GM06990 (cell line): ENCODE measurements at regions not wholly inside any gene's neighbourhood (a gene's known extent, or its start where the extent isn't known, plus 50 kb on each side); places are given as distances from the start of the nearest gene placed in this dataset.

Experiments used
- DNase-seq: peaks from one replicate; pipeline ENCODE4 v3.0.0-alpha.2; 2011; ENCODE audit not compliant: insufficient read length; ENCODE audit errors: extremely low read depth
- H3K27me3 ChIP-seq: replicated peaks from 2 replicates; pipeline ENCODE4 v1.6.0; 2011; ENCODE audit warnings: low read length; ENCODE audit not compliant: control insufficient read depth, insufficient read depth
- H3K36me3 ChIP-seq: 2 replicates; pipeline ENCODE4 v1.5.1; 2011; ENCODE audit warnings: low read length; ENCODE audit not compliant: control insufficient read depth, insufficient read depth
- H3K4me3 ChIP-seq: replicated peaks from 2 replicates; pipeline ENCODE4 v1.5.1; 2011; ENCODE audit warnings: low read depth, mild to moderate bottlenecking, control low read depth, low read length
- CTCF ChIP-seq: IDR thresholded peaks from 2 replicates; pipeline ENCODE4 v1.5.1; 2011; ENCODE audit warnings: low read length, control low read depth, mild to moderate bottlenecking, inconsistent platforms; ENCODE audit not compliant: insufficient read depth, poor library complexity, severe bottlenecking

- TF ChIP-seq CTCF = no peak
- DNase-seq = no peak
- H3K36me3 ChIP-seq = no peaks in the 10 kb centered on the region
- no peaks in the 10 kb centered on the region; the same call in 1 of the 2 replicates for H3K27me3 ChIP-seq
- no peak overlapping the region for H3K4me3 ChIP-seq
Observed at GRCh38 chr5:38753141-38753540, 92.7 kb upstream of the OSMR start.

- H3K27me3 ChIP-seq = no peaks in the 10 kb centered on the region; the same call in 1 of the 2 replicates
- DNase-seq = no peak
- H3K4me3 ChIP-seq = no peak overlapping the region
- no peak for TF ChIP-seq CTCF
- H3K36me3 ChIP-seq = no peaks in the 10 kb centered on the region
Observed at GRCh38 chr5:38753776-38754175, 92.0 kb upstream of the OSMR start.

DNA sequence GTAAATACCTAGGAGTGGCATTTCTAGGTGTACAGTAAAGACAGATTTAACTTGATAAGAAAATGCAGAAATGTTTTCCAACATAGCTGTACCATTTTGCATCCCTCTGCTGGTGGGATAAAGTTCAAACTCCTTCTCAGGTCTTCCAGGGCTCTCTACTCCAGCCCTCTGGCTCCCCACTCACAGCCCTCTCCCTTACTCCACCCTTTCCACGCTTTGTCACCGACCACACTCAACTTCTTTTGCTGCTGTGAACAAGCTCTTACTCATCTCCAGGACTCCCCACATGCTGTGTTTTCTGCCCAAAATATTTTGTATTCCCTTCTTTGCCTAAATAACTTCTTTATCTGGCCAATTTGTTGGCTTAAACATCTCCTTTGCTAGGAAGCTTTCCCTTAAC, 90.6 kb upstream of the OSMR start:
- no peak for DNase-seq
- Histone ChIP-seq H3K4me3 (no peak overlapping the region), H3K36me3 (no peaks in the 10 kb centered on the region), H3K27me3 (no peaks in the 10 kb centered on the region; the same call in 1 of the 2 replicates)
- TF ChIP-seq CTCF = no peak

- H3K27me3 ChIP-seq = no peaks in the 10 kb centered on the region; the same call in 1 of the 2 replicates
- TF ChIP-seq CTCF = no peak
- H3K36me3 ChIP-seq = no peaks in the 10 kb centered on the region
- H3K4me3 ChIP-seq = no peak overlapping the region
- DNase-seq = no peak
Observed at GRCh38 chr5:38756068-38756467, 89.7 kb upstream of the OSMR start.

DNA sequence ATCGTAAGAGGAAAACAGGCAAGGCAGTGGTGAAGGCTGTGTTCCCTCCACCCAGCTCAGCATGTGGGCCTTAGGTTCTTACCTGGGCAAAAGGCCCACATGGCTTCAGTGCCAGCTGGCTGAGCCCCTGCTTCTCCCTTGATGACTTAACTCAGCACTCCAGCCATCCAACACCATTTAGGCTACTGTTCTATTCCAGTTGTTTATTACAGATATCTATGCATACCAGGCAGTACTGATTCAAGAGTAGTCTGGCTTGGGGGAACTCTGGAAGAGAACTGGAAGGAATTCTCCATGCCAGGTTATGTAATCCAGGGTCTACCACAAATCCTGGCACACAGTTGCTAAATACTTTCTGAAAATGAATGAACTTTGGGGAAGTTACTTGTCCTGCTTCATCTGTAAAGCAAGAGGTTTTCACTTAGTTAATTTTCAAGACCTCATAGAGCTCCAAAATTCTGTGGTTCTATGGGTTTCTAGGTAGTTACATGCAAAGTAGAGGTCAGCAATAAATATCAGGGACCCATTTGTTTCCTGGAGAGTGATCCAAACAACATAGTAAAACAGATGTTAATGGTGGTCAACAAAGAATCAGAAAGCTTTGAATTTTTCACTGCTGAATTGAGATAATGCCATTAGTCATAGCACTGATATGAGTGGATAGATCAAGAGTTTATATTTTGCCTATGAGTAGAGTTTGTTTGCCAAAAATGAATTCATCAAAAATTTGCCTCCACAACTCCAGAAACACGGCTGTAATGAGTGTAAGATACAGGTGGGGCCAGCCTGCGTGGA, 88.2 kb upstream of the OSMR start:
- no peaks in the 10 kb centered on the region for H3K36me3 ChIP-seq
- no peak overlapping the region for H3K4me3 ChIP-seq
- no peaks in the 10 kb centered on the region; the same call in 1 of the 2 replicates for H3K27me3 ChIP-seq
- DNase-seq = no peak
- no peak for TF ChIP-seq CTCF
